Neural progenitor cell (in vitro differentiated cells): ENCODE measurements at regions not wholly inside any gene's neighbourhood (a gene's known extent, or its start where the extent isn't known, plus 50 kb on each side); places are given as distances from the start of the nearest gene placed in this dataset.

ENCODE experiments used
- CTCF ChIP-seq: fragments of 200-600 bp; sonication (generic); IDR thresholded peaks from 2 replicates; pipeline ENCODE4 v1.5.1; 2017; ENCODE audit warnings: antibody characterized with exemption, mild to moderate bottlenecking
- EZH2phosphoT487 ChIP-seq: fragments of 200-600 bp; sonication (generic); IDR thresholded peaks from 2 replicates; pipeline ENCODE4 v1.6.1; 2017; ENCODE audit warnings: antibody characterized with exemption

GRCh38 chr7:136274636-136275345 is 297.6 kb upstream of the MTPN start:
- TF ChIP-seq CTCF (no peak), EZH2phosphoT487 (no peak)
